SK-N-SH treated with all-trans-retinoic acid at 6 μM for 48 hours (cell line): ENCODE measurements at regions not wholly inside any gene's neighbourhood (a gene's known extent, or its start where the extent isn't known, plus 50 kb on each side); places are given as distances from the start of the nearest gene placed in this dataset.

Experiments
- ATAC-seq: fragments of 200-7000 bp; cut with Tn5 transposase; 3 replicates; pipeline ENCODE4 v1.9.1; 2020; ENCODE audit warnings: mild to moderate bottlenecking, moderate library complexity
- ARNTL ChIP-seq: fragments of 450-650 bp; formaldehyde crosslinking; IDR thresholded peaks from 2 replicates; pipeline ENCODE4 v1.5.0; 2020; ENCODE audit warnings: low read depth, mild to moderate bottlenecking, moderate library complexity, borderline replicate concordance
- BACH2 ChIP-seq: fragments of 250-450 bp; sonication (Bioruptor Pico); IDR thresholded peaks from 2 replicates; pipeline ENCODE4 v1.9.0; 2021; ENCODE audit warnings: mild to moderate bottlenecking, borderline replicate concordance
- CSDC2 ChIP-seq: fragments of 250-450 bp; sonication (Bioruptor Pico); IDR thresholded peaks from 2 replicates; pipeline ENCODE4 v1.5.0; 2020; ENCODE audit warnings: mild to moderate bottlenecking, moderate library complexity
- ESRRG ChIP-seq: fragments of 250-450 bp; sonication (Bioruptor Pico); IDR thresholded peaks from 2 replicates; pipeline ENCODE4 v1.6.1; 2021; ENCODE audit warnings: mild to moderate bottlenecking
- GLIS3 ChIP-seq: fragments of 250-450 bp; sonication (Bioruptor Pico); IDR thresholded peaks from 2 replicates; pipeline ENCODE4 v1.5.0; 2020; ENCODE audit warnings: mild to moderate bottlenecking, moderate library complexity
- ISL1 ChIP-seq: fragments of 250-450 bp; sonication (Bioruptor Pico); IDR thresholded peaks from 2 replicates; pipeline ENCODE4 v2.1.2; 2022; ENCODE audit warnings: mild to moderate bottlenecking, moderate library complexity
- OSR1 ChIP-seq: fragments of 250-450 bp; sonication (Bioruptor Pico); IDR thresholded peaks from 2 replicates; pipeline ENCODE4 v1.8.0; 2022; ENCODE audit warnings: moderate library complexity, mild to moderate bottlenecking, inconsistent platforms
- PPARA ChIP-seq: fragments of 250-450 bp; sonication (Bioruptor Pico); IDR thresholded peaks from 2 replicates; pipeline ENCODE4 v1.5.0; 2020; ENCODE audit warnings: mild to moderate bottlenecking, borderline replicate concordance
- RARB ChIP-seq: fragments of 250-450 bp; sonication (Bioruptor Pico); IDR thresholded peaks from 2 replicates; pipeline ENCODE4 v1.8.0; 2021; ENCODE audit warnings: mild to moderate bottlenecking, moderate library complexity
- SNAI2 ChIP-seq: fragments of 250-450 bp; sonication (Bioruptor Pico); IDR thresholded peaks from 2 replicates; pipeline ENCODE4 v1.5.0; 2020; ENCODE audit warnings: mild to moderate bottlenecking, moderate library complexity
- TCF4 ChIP-seq: fragments of 250-450 bp; sonication (Bioruptor Pico); IDR thresholded peaks from 2 replicates; pipeline ENCODE4 v1.8.0; 2021; ENCODE audit warnings: mild to moderate bottlenecking, moderate library complexity, borderline replicate concordance
- TOX ChIP-seq: fragments of 250-450 bp; sonication (Bioruptor Pico); IDR thresholded peaks from 2 replicates; pipeline ENCODE4 v1.8.0; 2021; ENCODE audit warnings: mild to moderate bottlenecking, moderate library complexity, borderline replicate concordance
- ZC3H10 ChIP-seq: fragments of 250-450 bp; sonication (Bioruptor Pico); IDR thresholded peaks from 2 replicates; pipeline ENCODE4 v1.5.1; 2021; ENCODE audit warnings: mild to moderate bottlenecking, moderate library complexity
- ZFP3 ChIP-seq: fragments of 250-450 bp; sonication (Bioruptor Pico); IDR thresholded peaks from 2 replicates; pipeline ENCODE4 v1.5.0; 2020; ENCODE audit warnings: mild to moderate bottlenecking, moderate library complexity
- ZFP30 ChIP-seq: fragments of 450-650 bp; formaldehyde crosslinking; IDR thresholded peaks from 2 replicates; pipeline ENCODE4 v1.5.0; 2022; ENCODE audit warnings: mild to moderate bottlenecking, moderate library complexity
- ZNF8 ChIP-seq: fragments of 450-650 bp; formaldehyde crosslinking; IDR thresholded peaks from 2 replicates; pipeline ENCODE4 v1.5.0; 2020; ENCODE audit warnings: mild to moderate bottlenecking, moderate library complexity
- TF ChIP-seq, protein P1 (sequence below): fragments of 250-450 bp; sonication (Bioruptor Pico); IDR thresholded peaks from 2 replicates; pipeline ENCODE4 v1.8.0; 2020; ENCODE audit warnings: mild to moderate bottlenecking, moderate library complexity, borderline replicate concordance
- TF ChIP-seq, protein P2 (sequence below): fragments of 250-450 bp; sonication (Bioruptor Pico); IDR thresholded peaks from 2 replicates; pipeline ENCODE4 v1.8.0; 2021; ENCODE audit warnings: low read depth, mild to moderate bottlenecking, moderate library complexity, borderline replicate concordance
- TF ChIP-seq, protein P3 (sequence below): fragments of 250-450 bp; sonication (Bioruptor Pico); IDR thresholded peaks from 2 replicates; pipeline ENCODE4 v1.5.1; 2021; ENCODE audit warnings: mild to moderate bottlenecking, moderate library complexity
- TF ChIP-seq, protein P4 (sequence below): fragments of 250-450 bp; sonication (Bioruptor Pico); IDR thresholded peaks from 2 replicates; pipeline ENCODE4 v1.5.1; 2020; ENCODE audit warnings: low read depth, mild to moderate bottlenecking, moderate library complexity

DNA sequence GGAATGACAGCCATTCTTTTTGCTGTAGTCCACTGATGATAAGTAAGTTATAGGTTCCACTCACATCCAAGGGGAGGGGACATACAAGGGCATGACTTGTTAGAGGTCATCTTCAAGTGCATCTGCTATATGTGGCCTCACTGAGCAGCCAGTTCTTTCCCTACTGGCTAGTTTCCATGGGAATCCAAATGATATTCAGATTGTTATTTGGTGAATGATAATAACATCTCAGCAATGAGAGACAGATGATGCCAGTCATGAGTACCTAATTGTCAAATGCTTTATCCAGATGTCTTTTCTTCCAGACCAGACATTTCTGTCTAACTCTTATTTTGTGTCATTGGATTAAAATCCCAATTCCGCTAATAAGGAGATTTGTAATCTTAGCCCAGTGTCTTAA, 460.4 kb upstream of the BOD1L1 start:
- ATAC-seq: no peak
- TF ChIP-seq CSDC2 (no peak), TOX (CRISPR knock-in tag) (no peak), PPARA (CRISPR knock-in tag) (no peak), SNAI2 (no peak), OSR1 (CRISPR knock-in tag) (no peak), ESRRG (CRISPR knock-in tag) (no peak), GLIS3 (CRISPR knock-in tag) (no peak), BACH2 (CRISPR knock-in tag) (no peak), ZFP3 (CRISPR knock-in tag) (no peak), ZC3H10 (CRISPR knock-in tag) (no peak), ISL1 (no peak)
- TF ChIP-seq, protein P1, sequence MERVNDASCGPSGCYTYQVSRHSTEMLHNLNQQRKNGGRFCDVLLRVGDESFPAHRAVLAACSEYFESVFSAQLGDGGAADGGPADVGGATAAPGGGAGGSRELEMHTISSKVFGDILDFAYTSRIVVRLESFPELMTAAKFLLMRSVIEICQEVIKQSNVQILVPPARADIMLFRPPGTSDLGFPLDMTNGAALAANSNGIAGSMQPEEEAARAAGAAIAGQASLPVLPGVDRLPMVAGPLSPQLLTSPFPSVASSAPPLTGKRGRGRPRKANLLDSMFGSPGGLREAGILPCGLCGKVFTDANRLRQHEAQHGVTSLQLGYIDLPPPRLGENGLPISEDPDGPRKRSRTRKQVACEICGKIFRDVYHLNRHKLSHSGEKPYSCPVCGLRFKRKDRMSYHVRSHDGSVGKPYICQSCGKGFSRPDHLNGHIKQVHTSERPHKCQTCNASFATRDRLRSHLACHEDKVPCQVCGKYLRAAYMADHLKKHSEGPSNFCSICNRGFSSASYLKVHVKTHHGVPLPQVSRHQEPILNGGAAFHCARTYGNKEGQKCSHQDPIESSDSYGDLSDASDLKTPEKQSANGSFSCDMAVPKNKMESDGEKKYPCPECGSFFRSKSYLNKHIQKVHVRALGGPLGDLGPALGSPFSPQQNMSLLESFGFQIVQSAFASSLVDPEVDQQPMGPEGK (CRISPR knock-in tag): no peak

DNA sequence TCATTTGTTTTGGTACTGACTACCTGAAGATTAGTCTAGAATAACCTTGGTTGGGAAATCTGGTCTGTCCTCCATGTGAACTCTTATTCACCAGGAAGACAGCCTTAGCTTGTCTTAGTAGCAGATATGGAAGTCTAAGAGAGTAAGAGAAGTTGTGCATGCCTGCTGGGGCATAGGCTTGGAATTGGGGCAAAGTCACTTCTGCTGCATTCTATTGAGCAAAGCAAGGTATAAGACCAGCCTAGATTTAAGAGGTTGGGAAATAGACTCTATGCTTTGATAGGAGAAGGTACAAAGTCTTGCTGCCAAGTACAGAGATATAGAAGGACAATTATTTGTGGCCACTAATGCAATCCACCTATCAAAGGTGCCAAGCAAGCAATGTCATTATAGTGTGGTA, 464.0 kb upstream of the BOD1L1 start:
- TF ChIP-seq TCF4 (no peak), ZC3H10 (CRISPR knock-in tag) (no peak), OSR1 (CRISPR knock-in tag) (no peak), SNAI2 (no peak), ZNF8 (no peak), GLIS3 (CRISPR knock-in tag) (no peak), ISL1 (no peak), ZFP30 (CRISPR knock-in tag) (no peak)
- TF ChIP-seq, protein P2, sequence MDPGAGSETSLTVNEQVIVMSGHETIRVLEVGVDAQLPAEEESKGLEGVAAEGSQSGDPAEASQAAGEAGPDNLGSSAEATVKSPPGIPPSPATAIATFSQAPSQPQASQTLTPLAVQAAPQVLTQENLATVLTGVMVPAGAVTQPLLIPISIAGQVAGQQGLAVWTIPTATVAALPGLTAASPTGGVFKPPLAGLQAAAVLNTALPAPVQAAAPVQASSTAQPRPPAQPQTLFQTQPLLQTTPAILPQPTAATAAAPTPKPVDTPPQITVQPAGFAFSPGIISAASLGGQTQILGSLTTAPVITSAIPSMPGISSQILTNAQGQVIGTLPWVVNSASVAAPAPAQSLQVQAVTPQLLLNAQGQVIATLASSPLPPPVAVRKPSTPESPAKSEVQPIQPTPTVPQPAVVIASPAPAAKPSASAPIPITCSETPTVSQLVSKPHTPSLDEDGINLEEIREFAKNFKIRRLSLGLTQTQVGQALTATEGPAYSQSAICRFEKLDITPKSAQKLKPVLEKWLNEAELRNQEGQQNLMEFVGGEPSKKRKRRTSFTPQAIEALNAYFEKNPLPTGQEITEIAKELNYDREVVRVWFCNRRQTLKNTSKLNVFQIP (CRISPR knock-in tag): no peak
- TF ChIP-seq, protein P3, sequence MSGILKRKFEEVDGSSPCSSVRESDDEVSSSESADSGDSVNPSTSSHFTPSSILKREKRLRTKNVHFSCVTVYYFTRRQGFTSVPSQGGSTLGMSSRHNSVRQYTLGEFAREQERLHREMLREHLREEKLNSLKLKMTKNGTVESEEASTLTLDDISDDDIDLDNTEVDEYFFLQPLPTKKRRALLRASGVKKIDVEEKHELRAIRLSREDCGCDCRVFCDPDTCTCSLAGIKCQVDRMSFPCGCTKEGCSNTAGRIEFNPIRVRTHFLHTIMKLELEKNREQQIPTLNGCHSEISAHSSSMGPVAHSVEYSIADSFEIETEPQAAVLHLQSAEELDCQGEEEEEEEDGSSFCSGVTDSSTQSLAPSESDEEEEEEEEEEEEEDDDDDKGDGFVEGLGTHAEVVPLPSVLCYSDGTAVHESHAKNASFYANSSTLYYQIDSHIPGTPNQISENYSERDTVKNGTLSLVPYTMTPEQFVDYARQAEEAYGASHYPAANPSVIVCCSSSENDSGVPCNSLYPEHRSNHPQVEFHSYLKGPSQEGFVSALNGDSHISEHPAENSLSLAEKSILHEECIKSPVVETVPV (CRISPR knock-in tag): no peak
- TF ChIP-seq, protein P1 (CRISPR knock-in tag): no peak
- TF ChIP-seq, protein P4, sequence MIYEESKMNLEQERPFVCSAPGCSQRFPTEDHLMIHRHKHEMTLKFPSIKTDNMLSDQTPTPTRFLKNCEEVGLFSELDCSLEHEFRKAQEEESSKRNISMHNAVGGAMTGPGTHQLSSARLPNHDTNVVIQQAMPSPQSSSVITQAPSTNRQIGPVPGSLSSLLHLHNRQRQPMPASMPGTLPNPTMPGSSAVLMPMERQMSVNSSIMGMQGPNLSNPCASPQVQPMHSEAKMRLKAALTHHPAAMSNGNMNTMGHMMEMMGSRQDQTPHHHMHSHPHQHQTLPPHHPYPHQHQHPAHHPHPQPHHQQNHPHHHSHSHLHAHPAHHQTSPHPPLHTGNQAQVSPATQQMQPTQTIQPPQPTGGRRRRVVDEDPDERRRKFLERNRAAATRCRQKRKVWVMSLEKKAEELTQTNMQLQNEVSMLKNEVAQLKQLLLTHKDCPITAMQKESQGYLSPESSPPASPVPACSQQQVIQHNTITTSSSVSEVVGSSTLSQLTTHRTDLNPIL (CRISPR knock-in tag): no peak
- no peak for ATAC-seq

DNA sequence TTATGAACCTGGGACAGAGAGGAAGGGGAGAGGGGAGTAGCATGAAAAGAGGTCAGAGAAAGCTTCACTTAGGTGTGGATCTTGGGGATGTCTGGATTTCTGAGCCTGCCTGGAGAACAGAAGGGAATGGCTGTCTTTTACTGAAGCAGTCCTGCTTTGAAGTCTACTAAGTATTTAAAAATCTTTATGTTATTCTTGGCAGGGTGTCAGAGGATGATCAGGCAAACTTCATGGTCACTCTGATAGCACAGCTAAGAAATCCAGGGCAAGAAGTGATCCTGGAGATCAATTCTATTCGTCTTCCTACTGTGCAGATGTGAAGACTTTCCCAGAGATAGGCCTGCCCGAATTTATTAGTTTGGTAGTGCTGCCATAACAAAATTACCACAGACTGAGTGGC, 464.4 kb upstream of the BOD1L1 start:
- TF ChIP-seq, protein P3 (CRISPR knock-in tag): no peak
- TF ChIP-seq, all 23 proteins: peak for 0
- ATAC-seq: no peak

DNA sequence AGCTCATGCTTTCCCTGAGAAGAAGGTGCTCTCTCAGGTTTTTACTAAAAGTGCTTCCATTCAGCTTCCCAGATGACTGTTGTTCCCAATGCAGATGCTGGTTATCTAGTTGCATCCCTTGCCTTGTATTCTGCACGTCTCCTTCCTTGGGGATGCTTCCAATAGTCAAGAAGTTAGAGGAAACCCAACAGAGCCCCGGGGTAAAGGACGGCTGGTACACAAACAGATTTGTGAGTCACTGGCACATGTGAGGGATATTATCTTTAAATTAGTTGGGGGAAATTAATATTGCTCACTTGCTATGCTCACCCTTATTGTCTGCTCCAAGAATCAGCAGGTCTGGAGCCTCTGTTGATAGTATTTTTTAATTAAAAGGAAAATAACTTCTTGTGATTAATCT, 465.2 kb upstream of the BOD1L1 start:
- no peak for ATAC-seq
- TF ChIP-seq ISL1 (no peak), ARNTL (CRISPR knock-in tag) (no peak), TCF4 (no peak), CSDC2 (no peak), PPARA (CRISPR knock-in tag) (no peak), ZFP3 (CRISPR knock-in tag) (no peak), OSR1 (CRISPR knock-in tag) (no peak), RARB (CRISPR knock-in tag) (no peak), ZNF8 (no peak)
- TF ChIP-seq, protein P4 (CRISPR knock-in tag): no peak
- TF ChIP-seq, protein P2 (CRISPR knock-in tag): no peak
